ENCODE measurements at regions not wholly inside any gene's neighbourhood (a gene's known extent, or its start where the extent isn't known, plus 50 kb on each side); places are given as distances from the start of the nearest gene placed in this dataset.

GRCh38 chr3:24565053-24565452 lies 70.4 kb upstream of the THRB start:
- Histone ChIP-seq H3K9me3 (ENCODE audit: control insufficient read depth, insufficient read depth, low read length) (peaks cover 2% of the 10 kb centered on the region; the same call in 1 of the 2 replicates), H3K27me3 (ENCODE audit: control insufficient read depth, insufficient read depth, low read length) (no peaks in the 10 kb centered on the region), H2AK9ac (replicated peaks; ENCODE audit: low read depth, low read length, poor library complexity) (no peak overlapping the region), H2BK15ac (ENCODE audit: low read depth, low read length) (no peak overlapping the region), H3K9ac (ENCODE audit: low read depth, low read length) (no peak overlapping the region), H3K4me3 (ENCODE audit: insufficient read depth, low read depth, low read length) (no peak overlapping the region), H4K91ac (ENCODE audit: insufficient read depth, low read depth, low read length) (no peak overlapping the region), H3K27ac (ENCODE audit: insufficient read depth, low read length) (no peak overlapping the region), H3K79me1 (ENCODE audit: low read depth in 1 of 2, low read length in 2 of 2) (no peaks in the 10 kb centered on the region), H4K5ac (ENCODE audit: low read depth, low read length) (no peak overlapping the region), H3K9me1 (ENCODE audit: insufficient read depth, low read length) (no peaks in the 10 kb centered on the region), H3K56ac (ENCODE audit: extremely low read depth, insufficient read depth, low read length) (no peak overlapping the region), H3K4me1 (ENCODE audit: control insufficient read depth, insufficient read depth, low read length) (no peaks in the 10 kb centered on the region), H2BK20ac (ENCODE audit: low read depth, low read length) (no peak overlapping the region), H2AFZ (replicated peaks; ENCODE audit: low read length, poor library complexity) (no peak overlapping the region), H3K18ac (ENCODE audit: low read depth, low read length) (no peak overlapping the region), H4K20me1 (ENCODE audit: insufficient read depth, low read length) (no peaks in the 10 kb centered on the region), H3K4me2 (ENCODE audit: low read depth, low read length) (no peak overlapping the region), H2AK5ac (ENCODE audit: low read depth, low read length) (no peak overlapping the region), H2BK120ac (ENCODE audit: low read depth, low read length) (no peak overlapping the region), H2BK5ac (ENCODE audit: low read depth, low read length, poor library complexity, severe bottlenecking) (no peak overlapping the region), H3K23ac (ENCODE audit: low read depth, low read length) (no peak overlapping the region), H3K14ac (replicated peaks; ENCODE audit: low read depth, low read length) (no peak overlapping the region), H3K4ac (ENCODE audit: low read depth, low read length) (no peak overlapping the region), H3K36me3 (ENCODE audit: control insufficient read depth, insufficient read depth, low read length) (no peaks in the 10 kb centered on the region), H4K8ac (ENCODE audit: low read depth in 2 of 2, low read length in 2 of 2) (no peak overlapping the region)
- intact Hi-C loops (cut with micrococcal nuclease) = no loop called here
- ChIA-PET CTCF (no interaction called here), POLR2A (ENCODE audit: unreplicated experiment) (no interaction called here)
- WGBS, 2 experiments (ENCODE audit: extremely low coverage in 2 of 2, insufficient read length in 1 of 2) = no CpG with 5 or more reads among the region's 1 CpG
- no TSS peak for BruUV-seq (replicated peaks)
- TF ChIP-seq MXI1 (IDR thresholded peaks at IDR 0.05; ENCODE audit: borderline replicate concordance, low read depth, low read length) (no peak), CTCF (conservative IDR thresholded peaks at IDR 0.05; ENCODE audit: low read depth, low read length) (no peak), NFE2L2 (IDR thresholded peaks at IDR 0.05; ENCODE audit: low read depth, low read length) (no peak), ELK1 (IDR thresholded peaks at IDR 0.05; ENCODE audit: borderline replicate concordance, low read depth, low read length) (no peak), POLR2A (IDR thresholded peaks at IDR 0.05; ENCODE audit: low read depth, low read length) (no peak), MAZ (IDR thresholded peaks at IDR 0.05; ENCODE audit: borderline replicate concordance, low read depth, low read length) (no peak), BHLHE40 (IDR thresholded peaks at IDR 0.05; ENCODE audit: low read depth, low read length) (no peak), RAD21 (IDR thresholded peaks at IDR 0.05; ENCODE audit: low read length) (no peak), MAFK (IDR thresholded peaks at IDR 0.05; ENCODE audit: low read depth, low read length) (no peak), CHD1 (IDR thresholded peaks at IDR 0.05; ENCODE audit: low read depth, low read length) (no peak)
- dilution Hi-C loops (cut with HindIII; ENCODE audit: low sequenced_read_pairs, unreplicated experiment) = no loop called here
- in situ Hi-C loops (cut with MboI; ENCODE audit: low sequenced_read_pairs) = no loop called here
- DNase-seq = no peak
- ATAC-seq (ENCODE audit: low read depth) = no peak
